ENCODE measurements at regions not wholly inside any gene's neighbourhood (a gene's known extent, or its start where the extent isn't known, plus 50 kb on each side); places are given as distances from the start of the nearest gene placed in this dataset.

DNA sequence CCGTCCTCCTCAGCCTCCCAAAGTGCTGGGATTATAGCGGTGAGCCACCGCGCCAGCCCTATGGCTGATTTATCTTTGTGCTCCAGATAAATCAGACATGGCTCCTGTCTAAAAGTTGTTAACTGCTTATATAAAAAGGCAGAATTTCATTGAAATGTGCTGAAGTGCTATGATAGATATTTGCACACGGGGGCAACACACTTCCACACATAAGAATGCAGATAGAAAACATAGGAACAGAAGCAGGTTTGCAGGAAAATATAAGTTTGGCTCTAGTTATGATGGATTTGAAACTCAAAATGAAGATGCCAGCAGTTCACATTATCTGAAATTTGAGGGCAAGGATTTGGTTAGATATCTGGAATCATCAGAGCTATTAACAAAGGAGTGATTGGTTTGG is 163.1 kb upstream of the SLITRK2 start:
- TF ChIP-seq FOXA2 (IDR thresholded peaks at IDR 0.05) (no peak), JUND (IDR thresholded peaks at IDR 0.05) (no peak), EGR1 (IDR thresholded peaks at IDR 0.05; ENCODE audit: low read depth in 2 of 2) (no peak), NR2F2 (IDR thresholded peaks at IDR 0.05) (no peak), FOXA1 (IDR thresholded peaks at IDR 0.05) (no peak), HNF4A (conservative IDR thresholded peaks at IDR 0.05) (no peak), YY1 (IDR thresholded peaks at IDR 0.05) (no peak), RAD21 (IDR thresholded peaks at IDR 0.05) (no peak), RXRA (IDR thresholded peaks at IDR 0.05) (no peak), HNF4G (IDR thresholded peaks at IDR 0.05) (no peak), GABPA (IDR thresholded peaks at IDR 0.05 in 1 of 2, conservative IDR thresholded peaks at IDR 0.05 in 1 of 2) (no peak), TAF1 (conservative IDR thresholded peaks at IDR 0.05) (no peak), SP1 (IDR thresholded peaks at IDR 0.05) (no peak)
- TF ChIP-seq, protein P1, sequence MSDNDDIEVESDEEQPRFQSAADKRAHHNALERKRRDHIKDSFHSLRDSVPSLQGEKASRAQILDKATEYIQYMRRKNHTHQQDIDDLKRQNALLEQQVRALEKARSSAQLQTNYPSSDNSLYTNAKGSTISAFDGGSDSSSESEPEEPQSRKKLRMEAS (IDR thresholded peaks at IDR 0.05): no peak
- TF ChIP-seq, protein P2, sequence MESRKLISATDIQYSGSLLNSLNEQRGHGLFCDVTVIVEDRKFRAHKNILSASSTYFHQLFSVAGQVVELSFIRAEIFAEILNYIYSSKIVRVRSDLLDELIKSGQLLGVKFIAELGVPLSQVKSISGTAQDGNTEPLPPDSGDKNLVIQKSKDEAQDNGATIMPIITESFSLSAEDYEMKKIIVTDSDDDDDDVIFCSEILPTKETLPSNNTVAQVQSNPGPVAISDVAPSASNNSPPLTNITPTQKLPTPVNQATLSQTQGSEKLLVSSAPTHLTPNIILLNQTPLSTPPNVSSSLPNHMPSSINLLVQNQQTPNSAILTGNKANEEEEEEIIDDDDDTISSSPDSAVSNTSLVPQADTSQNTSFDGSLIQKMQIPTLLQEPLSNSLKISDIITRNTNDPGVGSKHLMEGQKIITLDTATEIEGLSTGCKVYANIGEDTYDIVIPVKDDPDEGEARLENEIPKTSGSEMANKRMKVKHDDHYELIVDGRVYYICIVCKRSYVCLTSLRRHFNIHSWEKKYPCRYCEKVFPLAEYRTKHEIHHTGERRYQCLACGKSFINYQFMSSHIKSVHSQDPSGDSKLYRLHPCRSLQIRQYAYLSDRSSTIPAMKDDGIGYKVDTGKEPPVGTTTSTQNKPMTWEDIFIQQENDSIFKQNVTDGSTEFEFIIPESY (IDR thresholded peaks at IDR 0.05): no peak
- TF ChIP-seq, protein P3, sequence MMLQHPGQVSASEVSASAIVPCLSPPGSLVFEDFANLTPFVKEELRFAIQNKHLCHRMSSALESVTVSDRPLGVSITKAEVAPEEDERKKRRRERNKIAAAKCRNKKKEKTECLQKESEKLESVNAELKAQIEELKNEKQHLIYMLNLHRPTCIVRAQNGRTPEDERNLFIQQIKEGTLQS (IDR thresholded peaks at IDR 0.05): no peak
- TF ChIP-seq, protein P4, sequence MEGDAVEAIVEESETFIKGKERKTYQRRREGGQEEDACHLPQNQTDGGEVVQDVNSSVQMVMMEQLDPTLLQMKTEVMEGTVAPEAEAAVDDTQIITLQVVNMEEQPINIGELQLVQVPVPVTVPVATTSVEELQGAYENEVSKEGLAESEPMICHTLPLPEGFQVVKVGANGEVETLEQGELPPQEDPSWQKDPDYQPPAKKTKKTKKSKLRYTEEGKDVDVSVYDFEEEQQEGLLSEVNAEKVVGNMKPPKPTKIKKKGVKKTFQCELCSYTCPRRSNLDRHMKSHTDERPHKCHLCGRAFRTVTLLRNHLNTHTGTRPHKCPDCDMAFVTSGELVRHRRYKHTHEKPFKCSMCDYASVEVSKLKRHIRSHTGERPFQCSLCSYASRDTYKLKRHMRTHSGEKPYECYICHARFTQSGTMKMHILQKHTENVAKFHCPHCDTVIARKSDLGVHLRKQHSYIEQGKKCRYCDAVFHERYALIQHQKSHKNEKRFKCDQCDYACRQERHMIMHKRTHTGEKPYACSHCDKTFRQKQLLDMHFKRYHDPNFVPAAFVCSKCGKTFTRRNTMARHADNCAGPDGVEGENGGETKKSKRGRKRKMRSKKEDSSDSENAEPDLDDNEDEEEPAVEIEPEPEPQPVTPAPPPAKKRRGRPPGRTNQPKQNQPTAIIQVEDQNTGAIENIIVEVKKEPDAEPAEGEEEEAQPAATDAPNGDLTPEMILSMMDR (IDR thresholded peaks at IDR 0.05; ENCODE audit: low read depth, low read length, missing input control): no peak
- TF ChIP-seq, protein P5, sequence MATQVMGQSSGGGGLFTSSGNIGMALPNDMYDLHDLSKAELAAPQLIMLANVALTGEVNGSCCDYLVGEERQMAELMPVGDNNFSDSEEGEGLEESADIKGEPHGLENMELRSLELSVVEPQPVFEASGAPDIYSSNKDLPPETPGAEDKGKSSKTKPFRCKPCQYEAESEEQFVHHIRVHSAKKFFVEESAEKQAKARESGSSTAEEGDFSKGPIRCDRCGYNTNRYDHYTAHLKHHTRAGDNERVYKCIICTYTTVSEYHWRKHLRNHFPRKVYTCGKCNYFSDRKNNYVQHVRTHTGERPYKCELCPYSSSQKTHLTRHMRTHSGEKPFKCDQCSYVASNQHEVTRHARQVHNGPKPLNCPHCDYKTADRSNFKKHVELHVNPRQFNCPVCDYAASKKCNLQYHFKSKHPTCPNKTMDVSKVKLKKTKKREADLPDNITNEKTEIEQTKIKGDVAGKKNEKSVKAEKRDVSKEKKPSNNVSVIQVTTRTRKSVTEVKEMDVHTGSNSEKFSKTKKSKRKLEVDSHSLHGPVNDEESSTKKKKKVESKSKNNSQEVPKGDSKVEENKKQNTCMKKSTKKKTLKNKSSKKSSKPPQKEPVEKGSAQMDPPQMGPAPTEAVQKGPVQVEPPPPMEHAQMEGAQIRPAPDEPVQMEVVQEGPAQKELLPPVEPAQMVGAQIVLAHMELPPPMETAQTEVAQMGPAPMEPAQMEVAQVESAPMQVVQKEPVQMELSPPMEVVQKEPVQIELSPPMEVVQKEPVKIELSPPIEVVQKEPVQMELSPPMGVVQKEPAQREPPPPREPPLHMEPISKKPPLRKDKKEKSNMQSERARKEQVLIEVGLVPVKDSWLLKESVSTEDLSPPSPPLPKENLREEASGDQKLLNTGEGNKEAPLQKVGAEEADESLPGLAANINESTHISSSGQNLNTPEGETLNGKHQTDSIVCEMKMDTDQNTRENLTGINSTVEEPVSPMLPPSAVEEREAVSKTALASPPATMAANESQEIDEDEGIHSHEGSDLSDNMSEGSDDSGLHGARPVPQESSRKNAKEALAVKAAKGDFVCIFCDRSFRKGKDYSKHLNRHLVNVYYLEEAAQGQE (IDR thresholded peaks at IDR 0.05): no peak
- Histone ChIP-seq H3K27ac (ENCODE audit: low read depth in 1 of 2, low read length in 2 of 2) (no peak overlapping the region), H3K27me3 (ENCODE audit: control insufficient read depth in 4 of 4, insufficient read depth in 4 of 4, low read length in 3 of 4) (no peaks in the 10 kb centered on the region), H3K36me3 (ENCODE audit: control insufficient read depth in 4 of 4, insufficient read depth in 3 of 4, low read depth in 1 of 4, low read length in 3 of 4) (no peaks in the 10 kb centered on the region), H3K9me3 (ENCODE audit: control insufficient read depth in 4 of 4, low read length in 3 of 4) (no peaks in the 10 kb centered on the region), H3K4me3 (ENCODE audit: low read depth in 1 of 3, low read length in 3 of 3) (no peak overlapping the region), H3K9ac (ENCODE audit: low read depth in 1 of 2, low read length in 2 of 2) (no peak overlapping the region), H3K4me1 (ENCODE audit: control insufficient read depth in 4 of 4, insufficient read depth in 4 of 4, low read length in 3 of 4) (no peaks in the 10 kb centered on the region)
- WGBS: 80% methylated on average over 5 of the region's 5 CpGs
- no peak for DNase-seq (ENCODE audit: low spot score)
